Neural progenitor cell (in vitro differentiated cells): ENCODE measurements at regions not wholly inside any gene's neighbourhood (a gene's known extent, or its start where the extent isn't known, plus 50 kb on each side); places are given as distances from the start of the nearest gene placed in this dataset.

Source experiments
- EZH2 ChIP-seq: fragments of 200-600 bp; sonication (generic); IDR thresholded peaks from 2 replicates; pipeline ENCODE4 v1.6.1; 2017; ENCODE audit warnings: antibody characterized with exemption, mild to moderate bottlenecking, moderate library complexity
- EZH2phosphoT487 ChIP-seq: fragments of 200-600 bp; sonication (generic); IDR thresholded peaks from 2 replicates; pipeline ENCODE4 v1.6.1; 2017; ENCODE audit warnings: antibody characterized with exemption
- TF ChIP-seq, protein P1 (sequence below): fragments of 200-600 bp; sonication (generic); IDR thresholded peaks from 2 replicates; pipeline ENCODE4 v1.5.1; 2017; ENCODE audit warnings: antibody characterized with exemption, mild to moderate bottlenecking

DNA sequence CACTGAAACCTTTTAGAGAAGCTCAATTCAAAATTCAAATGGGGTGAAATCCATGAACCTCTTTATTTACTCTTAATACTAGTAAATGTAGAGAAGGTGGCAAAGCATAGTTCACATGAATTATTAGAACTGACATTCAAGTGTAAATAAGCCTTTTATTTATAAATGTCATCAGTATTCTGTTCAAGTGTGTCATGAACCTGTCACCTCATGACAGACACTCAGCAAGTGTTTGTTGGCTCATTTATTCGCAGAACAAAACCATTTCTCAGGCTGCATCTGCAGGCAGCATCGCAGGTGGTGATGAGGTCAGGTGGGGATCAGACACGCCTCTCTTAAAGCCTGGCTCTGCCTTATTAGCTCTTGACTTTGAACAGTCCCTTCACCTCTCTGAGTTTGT lies 116.6 kb downstream of the SETD4 start:
- TF ChIP-seq, protein P1, sequence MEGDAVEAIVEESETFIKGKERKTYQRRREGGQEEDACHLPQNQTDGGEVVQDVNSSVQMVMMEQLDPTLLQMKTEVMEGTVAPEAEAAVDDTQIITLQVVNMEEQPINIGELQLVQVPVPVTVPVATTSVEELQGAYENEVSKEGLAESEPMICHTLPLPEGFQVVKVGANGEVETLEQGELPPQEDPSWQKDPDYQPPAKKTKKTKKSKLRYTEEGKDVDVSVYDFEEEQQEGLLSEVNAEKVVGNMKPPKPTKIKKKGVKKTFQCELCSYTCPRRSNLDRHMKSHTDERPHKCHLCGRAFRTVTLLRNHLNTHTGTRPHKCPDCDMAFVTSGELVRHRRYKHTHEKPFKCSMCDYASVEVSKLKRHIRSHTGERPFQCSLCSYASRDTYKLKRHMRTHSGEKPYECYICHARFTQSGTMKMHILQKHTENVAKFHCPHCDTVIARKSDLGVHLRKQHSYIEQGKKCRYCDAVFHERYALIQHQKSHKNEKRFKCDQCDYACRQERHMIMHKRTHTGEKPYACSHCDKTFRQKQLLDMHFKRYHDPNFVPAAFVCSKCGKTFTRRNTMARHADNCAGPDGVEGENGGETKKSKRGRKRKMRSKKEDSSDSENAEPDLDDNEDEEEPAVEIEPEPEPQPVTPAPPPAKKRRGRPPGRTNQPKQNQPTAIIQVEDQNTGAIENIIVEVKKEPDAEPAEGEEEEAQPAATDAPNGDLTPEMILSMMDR: no peak
- TF ChIP-seq EZH2phosphoT487 (no peak), EZH2 (no peak)
